BLaER1 (cell line): ENCODE measurements at regions not wholly inside any gene's neighbourhood (a gene's known extent, or its start where the extent isn't known, plus 50 kb on each side); places are given as distances from the start of the nearest gene placed in this dataset.

ENCODE experiments used
- H3K27ac ChIP-seq: shearing (Covaris generic); formaldehyde crosslinking; 2 replicates; pipeline ENCODE4 v1.8.1; 2022
- H3K27me3 ChIP-seq: shearing (Covaris generic); formaldehyde crosslinking; 2 replicates; pipeline ENCODE4 v1.8.1; 2022
- H3K36me3 ChIP-seq: shearing (Covaris generic); formaldehyde crosslinking; 2 replicates; pipeline ENCODE4 v1.8.1; 2022
- H3K4me1 ChIP-seq: shearing (Covaris generic); formaldehyde crosslinking; 2 replicates; pipeline ENCODE4 v1.8.1; 2022
- H3K4me2 ChIP-seq: shearing (Covaris generic); formaldehyde crosslinking; 2 replicates; pipeline ENCODE4 v1.8.1; 2022
- H3K4me3 ChIP-seq: shearing (Covaris generic); formaldehyde crosslinking; 2 replicates; pipeline ENCODE4 v1.8.1; 2022
- H3K9ac ChIP-seq: shearing (Covaris generic); formaldehyde crosslinking; 2 replicates; pipeline ENCODE4 v1.8.1; 2022
- H3K9me3 ChIP-seq: shearing (Covaris generic); formaldehyde crosslinking; 2 replicates; pipeline ENCODE4 v1.8.1; 2022
- H4K20me1 ChIP-seq: shearing (Covaris generic); formaldehyde crosslinking; 2 replicates; pipeline ENCODE4 v1.8.1; 2022
- Cebpa-rat ChIP-seq: shearing (Covaris generic); IDR thresholded peaks from 2 replicates; pipeline ENCODE4 v1.8.1; 2022

DNA sequence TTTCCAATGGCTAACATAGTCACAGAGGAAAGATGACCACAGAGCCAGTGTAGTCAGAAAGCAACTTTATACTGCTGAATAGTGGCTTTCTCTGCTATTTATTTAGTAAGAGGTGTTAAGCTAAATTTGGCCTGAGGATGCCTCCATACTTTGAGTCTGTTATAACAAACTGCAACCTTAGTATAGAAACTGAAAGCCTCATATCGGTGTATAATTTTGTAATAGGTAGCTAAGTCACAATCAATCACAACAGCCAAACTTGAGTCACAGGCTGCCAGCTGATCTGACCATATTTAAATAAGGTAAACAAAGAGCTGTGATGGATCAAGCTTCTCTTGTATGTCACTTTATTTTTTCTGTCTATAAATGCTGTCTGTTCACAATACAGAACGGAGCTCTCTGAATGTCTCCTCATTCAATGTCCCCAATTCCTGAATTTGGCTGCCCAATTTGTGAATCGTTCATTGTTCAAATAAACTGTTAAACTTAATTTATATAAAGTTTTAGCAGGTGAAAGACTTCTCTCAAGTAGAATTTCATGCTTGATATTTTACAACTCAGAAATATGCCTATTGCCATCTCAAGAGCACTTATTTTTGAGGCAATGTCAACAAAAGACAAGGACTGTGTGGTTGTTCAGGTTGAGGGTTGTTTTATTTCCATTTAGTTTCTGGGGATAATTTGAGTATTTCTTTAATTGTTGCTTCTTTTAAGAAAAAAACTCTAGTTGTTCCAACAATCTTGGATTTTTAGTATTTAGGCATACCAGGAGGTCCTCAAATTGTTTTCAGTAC is 339.7 kb upstream of the B3GALT2 start:
- no peaks in the 10 kb centered on the region for H3K9me3 ChIP-seq
- H4K20me1 ChIP-seq, result no peaks in the 10 kb centered on the region
- no peak overlapping the region for H3K9ac ChIP-seq
- no peak overlapping the region for H3K4me2 ChIP-seq
- no peak overlapping the region for H3K4me3 ChIP-seq
- no peaks in the 10 kb centered on the region for H3K27me3 ChIP-seq
- no peaks in the 10 kb centered on the region for H3K4me1 ChIP-seq
- no peaks in the 10 kb centered on the region for H3K36me3 ChIP-seq
- H3K27ac ChIP-seq, result no peak overlapping the region
- no peak for TF ChIP-seq Cebpa-rat

DNA sequence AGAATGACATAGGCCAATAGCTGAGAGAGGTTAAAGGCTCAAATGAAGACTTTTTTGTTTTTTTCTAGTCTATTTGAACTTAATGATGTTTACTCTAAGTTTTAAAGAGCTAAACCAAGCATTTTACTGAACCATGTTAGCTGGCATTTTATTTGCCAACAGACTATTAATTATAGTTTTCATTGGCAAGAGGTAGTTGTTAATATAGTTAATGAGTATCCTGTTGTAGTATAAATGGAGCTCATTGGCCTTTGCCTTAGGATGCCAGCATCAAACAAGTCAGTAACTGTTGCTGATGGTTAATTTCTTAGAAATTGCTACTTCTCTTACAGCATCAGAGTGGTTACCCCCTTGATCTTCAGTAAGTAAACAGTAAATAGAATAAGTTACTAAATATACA is 339.0 kb upstream of the B3GALT2 start:
- Histone ChIP-seq H4K20me1 (no peaks in the 10 kb centered on the region), H3K27me3 (no peaks in the 10 kb centered on the region), H3K9ac (no peak overlapping the region), H3K27ac (no peak overlapping the region), H3K4me1 (no peaks in the 10 kb centered on the region), H3K36me3 (no peaks in the 10 kb centered on the region), H3K4me2 (no peak overlapping the region), H3K4me3 (no peak overlapping the region), H3K9me3 (no peaks in the 10 kb centered on the region)
- TF ChIP-seq Cebpa-rat, result no peak

DNA sequence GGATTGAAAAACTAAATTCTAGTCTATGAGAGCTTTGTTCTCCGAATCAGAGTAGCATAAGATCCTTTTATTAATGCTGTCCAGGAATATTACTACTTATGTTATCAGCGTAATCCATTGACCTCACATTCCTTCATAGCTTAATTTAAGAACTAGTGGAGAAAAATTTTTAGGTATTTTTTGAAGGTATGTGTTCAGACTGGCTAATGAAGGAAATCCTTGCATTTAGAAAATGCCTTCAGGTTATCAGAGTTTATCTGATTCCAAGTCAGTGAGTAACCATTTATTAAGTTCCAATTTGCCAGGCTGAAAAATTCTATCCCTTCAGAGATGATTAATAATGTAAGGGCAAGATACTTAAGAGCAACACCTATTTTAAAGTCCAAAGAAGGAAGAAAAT is 338.2 kb upstream of the B3GALT2 start:
- no peak for TF ChIP-seq Cebpa-rat
- H3K4me1 ChIP-seq, result no peaks in the 10 kb centered on the region
- no peaks in the 10 kb centered on the region for H3K36me3 ChIP-seq
- no peaks in the 10 kb centered on the region for H4K20me1 ChIP-seq
- H3K9ac ChIP-seq, result no peak overlapping the region
- H3K27me3 ChIP-seq, result no peaks in the 10 kb centered on the region
- no peak overlapping the region for H3K4me3 ChIP-seq
- H3K27ac ChIP-seq, result no peak overlapping the region
- no peak overlapping the region for H3K4me2 ChIP-seq
- no peaks in the 10 kb centered on the region for H3K9me3 ChIP-seq

DNA sequence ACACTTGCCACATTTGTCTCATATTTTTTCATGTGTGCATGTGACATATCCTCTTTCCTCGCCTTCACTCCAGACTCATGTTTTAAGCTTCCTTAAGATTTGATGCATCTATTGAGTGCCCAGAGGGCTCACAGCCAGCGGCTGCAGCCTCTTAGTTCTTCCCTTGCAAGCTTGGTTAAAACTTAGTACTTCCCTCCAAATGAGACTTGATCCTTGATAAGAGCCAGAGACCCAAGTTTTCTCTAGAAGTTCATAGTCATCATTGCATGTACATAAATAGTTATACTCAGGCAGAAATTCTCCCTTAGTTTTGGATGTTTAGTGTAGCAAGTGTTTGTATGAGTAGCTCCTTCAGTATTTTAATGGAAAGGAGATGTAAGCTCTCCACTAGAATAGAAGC is 337.6 kb upstream of the B3GALT2 start:
- Histone ChIP-seq H3K27me3 (no peaks in the 10 kb centered on the region), H3K4me3 (no peak overlapping the region), H3K27ac (no peak overlapping the region), H3K9ac (no peak overlapping the region), H4K20me1 (no peaks in the 10 kb centered on the region), H3K36me3 (no peaks in the 10 kb centered on the region), H3K9me3 (no peaks in the 10 kb centered on the region), H3K4me1 (no peaks in the 10 kb centered on the region), H3K4me2 (no peak overlapping the region)
- no peak for TF ChIP-seq Cebpa-rat

DNA sequence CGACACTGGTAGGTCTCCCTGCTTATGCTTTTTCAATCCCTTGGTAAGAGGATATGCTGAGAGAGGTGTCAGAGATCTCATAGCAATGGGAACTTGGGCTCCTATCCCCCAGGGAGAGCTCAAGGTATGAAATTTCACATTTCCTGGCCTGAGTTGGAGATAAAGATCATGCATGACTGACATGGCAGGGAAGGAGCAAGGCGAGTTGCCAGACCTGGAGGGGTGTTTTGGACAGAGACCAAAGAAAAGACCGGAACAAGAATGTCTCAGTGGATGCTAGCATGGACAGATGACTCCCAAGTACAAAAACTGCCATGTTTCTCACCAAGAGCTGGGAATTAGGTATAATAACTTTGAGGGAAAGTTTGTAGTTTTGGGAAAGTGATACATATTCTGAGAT is 334.1 kb upstream of the B3GALT2 start:
- no peaks in the 10 kb centered on the region for H3K36me3 ChIP-seq
- H3K27ac ChIP-seq, result no peak overlapping the region
- H3K9me3 ChIP-seq, result no peaks in the 10 kb centered on the region
- no peaks in the 10 kb centered on the region for H3K27me3 ChIP-seq
- no peak for TF ChIP-seq Cebpa-rat
- no peak overlapping the region for H3K9ac ChIP-seq
- H4K20me1 ChIP-seq, result no peaks in the 10 kb centered on the region
- no peak overlapping the region for H3K4me2 ChIP-seq
- H3K4me3 ChIP-seq, result no peak overlapping the region
- H3K4me1 ChIP-seq, result no peaks in the 10 kb centered on the region

DNA sequence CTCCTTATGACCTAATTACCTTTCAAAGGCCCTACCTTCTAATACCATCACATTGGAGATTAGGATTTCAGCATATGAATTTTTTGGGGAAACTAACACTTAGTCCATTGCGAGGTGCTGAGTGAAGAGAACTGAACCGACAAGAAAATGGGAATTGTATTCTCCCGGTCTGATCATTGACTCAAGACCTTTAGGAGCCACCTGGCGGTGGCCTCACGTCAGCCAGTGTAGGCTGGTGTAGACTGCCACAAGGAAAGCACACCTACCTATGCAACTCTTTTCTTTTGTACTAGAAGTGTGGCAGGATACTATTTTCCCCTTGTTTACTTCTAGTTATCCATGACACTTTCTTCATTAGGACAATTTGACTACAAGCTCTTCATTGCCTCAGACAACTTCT is 333.5 kb upstream of the B3GALT2 start:
- H3K27me3 ChIP-seq, result no peaks in the 10 kb centered on the region
- TF ChIP-seq Cebpa-rat, result no peak
- no peak overlapping the region for H3K27ac ChIP-seq
- H3K9ac ChIP-seq, result no peak overlapping the region
- no peaks in the 10 kb centered on the region for H4K20me1 ChIP-seq
- H3K4me1 ChIP-seq, result no peaks in the 10 kb centered on the region
- no peaks in the 10 kb centered on the region for H3K36me3 ChIP-seq
- no peaks in the 10 kb centered on the region for H3K9me3 ChIP-seq
- no peak overlapping the region for H3K4me3 ChIP-seq
- H3K4me2 ChIP-seq, result no peak overlapping the region

DNA sequence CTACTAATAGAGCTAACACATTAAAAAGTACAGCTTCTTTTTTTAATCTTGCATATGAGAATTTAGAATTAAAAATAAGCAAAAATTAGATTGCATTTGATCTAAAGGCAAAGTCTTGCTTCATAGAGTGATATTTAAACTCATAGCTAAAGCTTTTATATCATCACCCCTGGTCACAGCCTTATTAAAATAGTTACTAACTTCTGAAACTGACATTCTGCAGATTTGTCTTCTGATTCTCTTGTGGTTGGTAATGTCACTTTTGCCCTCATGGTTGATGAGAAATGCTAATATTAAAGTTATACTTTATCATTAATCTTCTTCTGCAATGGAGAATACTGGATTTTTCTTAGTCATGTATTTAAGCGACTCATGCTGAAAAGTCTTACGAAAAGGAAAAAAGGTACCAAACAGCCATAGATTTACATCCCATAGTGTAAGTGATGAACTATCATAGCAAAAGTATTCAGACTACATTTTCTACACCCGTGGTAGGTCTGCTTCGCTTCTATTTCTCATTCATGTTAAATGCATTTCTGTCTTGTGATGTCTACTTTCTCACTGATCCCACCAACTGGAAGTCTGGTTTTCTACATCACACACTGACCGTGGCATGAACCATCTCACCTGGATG is 330.5 kb upstream of the B3GALT2 start:
- TF ChIP-seq Cebpa-rat, result no peak

DNA sequence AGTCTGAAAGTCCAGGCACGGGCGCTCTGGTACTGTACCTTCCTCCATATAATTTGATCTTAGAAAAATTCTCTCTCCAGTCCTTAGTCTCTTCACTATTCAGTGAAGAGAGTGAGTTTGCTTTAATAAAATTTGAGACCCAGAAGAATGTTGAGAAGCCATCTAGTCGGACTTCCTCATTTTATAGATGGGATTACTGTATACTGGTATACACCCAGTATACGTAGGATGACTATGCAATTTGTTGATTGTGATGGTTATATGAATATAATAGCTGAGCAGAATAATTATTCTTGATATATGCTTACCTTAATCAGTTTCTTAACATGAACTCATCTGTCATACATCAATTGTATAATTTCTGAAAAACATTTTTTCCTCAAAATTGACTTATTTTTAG is 328.0 kb upstream of the B3GALT2 start:
- no peak overlapping the region for H3K4me3 ChIP-seq
- H3K4me2 ChIP-seq, result no peak overlapping the region
- H3K36me3 ChIP-seq, result no peaks in the 10 kb centered on the region
- H3K9ac ChIP-seq, result no peak overlapping the region
- no peaks in the 10 kb centered on the region for H4K20me1 ChIP-seq
- no peaks in the 10 kb centered on the region for H3K4me1 ChIP-seq
- no peaks in the 10 kb centered on the region for H3K27me3 ChIP-seq
- H3K27ac ChIP-seq, result no peak overlapping the region
- TF ChIP-seq Cebpa-rat, result no peak
- no peaks in the 10 kb centered on the region for H3K9me3 ChIP-seq

More for the DNA sequence above, 330.5 kb upstream of the B3GALT2 start:
- Histone ChIP-seq H3K4me1 (no peaks in the 10 kb centered on the region), H4K20me1 (no peaks in the 10 kb centered on the region), H3K9ac (no peak overlapping the region), H3K27ac (no peak overlapping the region), H3K9me3 (no peaks in the 10 kb centered on the region), H3K27me3 (no peaks in the 10 kb centered on the region), H3K36me3 (no peaks in the 10 kb centered on the region), H3K4me2 (no peak overlapping the region), H3K4me3 (no peak overlapping the region)

DNA sequence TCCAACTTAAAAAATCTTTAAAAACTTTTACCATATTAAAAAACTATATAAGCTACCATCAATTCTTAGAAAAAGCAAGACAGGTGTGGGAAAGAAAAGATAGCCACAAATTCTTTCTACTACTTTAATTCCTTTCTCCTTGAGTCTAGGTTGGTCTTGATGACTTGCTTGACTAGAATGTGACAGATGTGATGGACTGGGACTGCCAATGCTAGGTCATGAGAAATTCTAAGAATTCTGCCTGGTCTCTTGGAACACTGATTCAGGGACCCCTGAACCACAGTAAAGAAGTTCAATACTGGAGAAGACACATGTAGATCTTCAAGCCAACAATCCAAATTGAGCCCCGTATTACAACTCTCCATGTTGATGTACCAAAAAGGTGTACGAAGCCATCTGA is 326.6 kb upstream of the B3GALT2 start:
- no peak for TF ChIP-seq Cebpa-rat
- H3K27ac ChIP-seq, result no peak overlapping the region
- H3K4me3 ChIP-seq, result no peak overlapping the region
- H3K9ac ChIP-seq, result no peak overlapping the region
- H3K9me3 ChIP-seq, result no peaks in the 10 kb centered on the region
- H3K27me3 ChIP-seq, result no peaks in the 10 kb centered on the region
- no peaks in the 10 kb centered on the region for H3K36me3 ChIP-seq
- no peaks in the 10 kb centered on the region for H4K20me1 ChIP-seq
- H3K4me2 ChIP-seq, result no peak overlapping the region
- no peaks in the 10 kb centered on the region for H3K4me1 ChIP-seq

DNA sequence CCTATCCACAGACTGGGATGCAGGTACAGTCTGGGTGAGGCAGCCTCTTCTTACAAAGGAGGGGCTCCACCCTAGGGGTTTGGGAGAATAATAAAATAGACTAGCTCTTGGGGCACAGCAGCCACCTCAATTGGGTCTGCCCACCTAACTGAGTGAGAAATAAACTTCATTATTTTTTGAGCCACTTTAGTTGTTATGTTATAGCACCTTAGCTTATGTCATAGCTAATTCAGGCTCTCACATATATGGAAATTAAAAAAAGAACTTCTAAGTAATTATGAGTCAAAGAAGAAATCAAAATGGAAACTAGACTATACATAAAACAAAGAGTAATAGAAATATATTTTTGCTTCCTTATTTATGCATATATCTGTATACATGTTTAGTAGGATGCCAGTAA is 318.5 kb upstream of the B3GALT2 start:
- Histone ChIP-seq H3K4me2 (no peak overlapping the region), H3K27ac (no peak overlapping the region), H3K9ac (no peak overlapping the region), H3K27me3 (no peaks in the 10 kb centered on the region), H3K36me3 (no peaks in the 10 kb centered on the region), H3K9me3 (no peaks in the 10 kb centered on the region), H4K20me1 (no peaks in the 10 kb centered on the region), H3K4me3 (no peak overlapping the region), H3K4me1 (no peaks in the 10 kb centered on the region)
- no peak for TF ChIP-seq Cebpa-rat
